PC-3 (cell line): ENCODE measurements at regions not wholly inside any gene's neighbourhood (a gene's known extent, or its start where the extent isn't known, plus 50 kb on each side); places are given as distances from the start of the nearest gene placed in this dataset.

Experiments
- ATAC-seq: fragments of 200-7000 bp; cut with Tn5 transposase; 2 replicates; pipeline ENCODE4 v1.9.1; 2020; ENCODE audit warnings: mild to moderate bottlenecking, moderate library complexity
- BruUV-seq: library from RNA; stranded (reverse); fragments of 400-500 nt; replicated peaks from 2 replicates; lab custom pipeline; 2021; lab: Mats Ljungman, UMichigan
- CTCF ChIA-PET: fragments of 300-600 bp; sonication (Branson Sonifier 250); formaldehyde crosslinking; loops from one replicate; lab custom pipeline; 2022; ENCODE audit warnings: antibody characterized with exemption; lab: Charles Lee
- POLR2A ChIA-PET: fragments of 300-600 bp; sonication (Branson Sonifier 250); formaldehyde crosslinking; loops from one replicate; lab custom pipeline; 2022; ENCODE audit warnings: antibody characterized with exemption; ENCODE audit not compliant: unreplicated experiment; lab: Charles Lee
- DNase-seq: peaks from one replicate; pipeline ENCODE4 v3.0.0-alpha.2; 2015
- H2AFZ ChIP-seq: fragments of 300-600 bp; sonication (generic); 2 replicates; pipeline ENCODE4 v1.6.0; 2016; ENCODE audit warnings: antibody characterized with exemption, low read length
- H3F3A ChIP-seq: fragments of 300-600 bp; sonication (generic); one replicate; pipeline ENCODE4 v1.6.0; 2017; ENCODE audit warnings: antibody characterized with exemption, low read length, control low read depth, mild to moderate bottlenecking; ENCODE audit not compliant: unreplicated experiment
- H3K27ac ChIP-seq: fragments of 300-600 bp; sonication (generic); 2 replicates; pipeline ENCODE4 v1.5.1; 2016; ENCODE audit warnings: mild to moderate bottlenecking, low read length
- H3K27me3 ChIP-seq: fragments of 300-600 bp; sonication (generic); 2 replicates; pipeline ENCODE4 v1.6.1; 2016; ENCODE audit warnings: low read length, mixed read lengths
- H3K36me3 ChIP-seq: fragments of 300-600 bp; sonication (generic); 2 replicates; pipeline ENCODE4 v1.6.1; 2016; ENCODE audit warnings: low read depth, mixed run types, low read length, mixed read lengths
- H3K4me1 ChIP-seq: fragments of 300-600 bp; sonication (generic); 2 replicates; pipeline ENCODE4 v1.5.1; 2016; ENCODE audit warnings: low read length; ENCODE audit not compliant: insufficient read depth
- H3K4me2 ChIP-seq: fragments of 300-600 bp; sonication (generic); 2 replicates; pipeline ENCODE4 v1.6.0; 2016; ENCODE audit warnings: low read length
- H3K4me3 ChIP-seq: fragments of 300-600 bp; sonication (generic); 2 replicates; pipeline ENCODE4 v1.5.1; 2016; ENCODE audit warnings: mild to moderate bottlenecking, low read length, mixed read lengths
- H3K79me2 ChIP-seq: fragments of 300-600 bp; sonication (generic); 2 replicates; pipeline ENCODE4 v1.6.1; 2017; ENCODE audit warnings: low read length, mixed read lengths
- H3K9ac ChIP-seq: fragments of 300-600 bp; sonication (generic); 2 replicates; pipeline ENCODE4 v1.6.0; 2016; ENCODE audit warnings: mild to moderate bottlenecking, low read length
- H3K9me2 ChIP-seq: fragments of 300-600 bp; sonication (generic); replicated peaks from 2 replicates; pipeline ENCODE4 v1.6.1; 2016; ENCODE audit warnings: mixed run types, low read length, mixed read lengths
- H3K9me3 ChIP-seq: fragments of 300-600 bp; sonication (generic); 2 replicates; pipeline ENCODE4 v1.6.1; 2016; ENCODE audit warnings: low read length, mixed read lengths
- H4K20me1 ChIP-seq: fragments of 300-600 bp; sonication (generic); 2 replicates; pipeline ENCODE4 v1.6.1; 2016; ENCODE audit warnings: low read length, mixed read lengths
- CTCF ChIP-seq: fragments of 300-600 bp; sonication (generic); conservative IDR thresholded peaks from 2 replicates; pipeline ENCODE4 v1.5.1; 2017; ENCODE audit warnings: antibody characterized with exemption, low read depth, mild to moderate bottlenecking, low read length
- EZH2 ChIP-seq: fragments of 300-600 bp; sonication (generic); IDR thresholded peaks from one replicate; pipeline ENCODE4 v1.6.1; 2017; ENCODE audit warnings: antibody characterized with exemption, mild to moderate bottlenecking, low read length; ENCODE audit not compliant: unreplicated experiment
- EZH2phosphoT487 ChIP-seq: fragments of 300-600 bp; sonication (generic); IDR thresholded peaks from 2 replicates; pipeline ENCODE4 v1.6.1; 2018; ENCODE audit warnings: mild to moderate bottlenecking, antibody characterized with exemption, low read length, borderline replicate concordance
- intact Hi-C: fragments of 100-400 bp; cut with micrococcal nuclease; formaldehyde crosslinking; loops from 2 replicates; pipeline ENCODE4 v1.9.0; 2023

- Histone ChIP-seq H3K27me3 (no peaks in the 10 kb centered on the region), H3K9me3 (0 out of 2 replicates have a peak, but pooled peaks cover 3% of the 10 kb centered on the region), H3F3A (no peaks in the 10 kb centered on the region), H3K36me3 (no peaks in the 10 kb centered on the region), H3K27ac (no peak overlapping the region), H3K4me1 (no peaks in the 10 kb centered on the region), H3K4me2 (no peak overlapping the region), H2AFZ (no peak overlapping the region), H3K4me3 (no peak overlapping the region), H3K9me2 (no peaks in the 10 kb centered on the region), H4K20me1 (no peaks in the 10 kb centered on the region), H3K9ac (no peak overlapping the region), H3K79me2 (no peaks in the 10 kb centered on the region)
- no peak for DNase-seq
- ChIA-PET POLR2A (no interaction called here), CTCF (no interaction called here)
- intact Hi-C loops = no loop called here
- no TSS peak for BruUV-seq
- TF ChIP-seq EZH2 (no peak), CTCF (no peak), EZH2phosphoT487 (no peak)
- no peak for ATAC-seq
Observed at GRCh38 chr3:25171118-25171807, 256.8 kb upstream of the RARB start.

GRCh38 chr3:25171897-25172296 is 256.2 kb upstream of the RARB start:
- H4K20me1 ChIP-seq = no peaks in the 10 kb centered on the region
- no peak overlapping the region for H3K4me2 ChIP-seq
- H3K79me2 ChIP-seq = no peaks in the 10 kb centered on the region
- BruUV-seq = no TSS peak
- H3K27me3 ChIP-seq = peaks cover 4% of the 10 kb centered on the region; the same call in 1 of the 2 replicates
- TF ChIP-seq CTCF (no peak), EZH2 (no peak)
- ChIA-PET CTCF (no interaction called here), POLR2A (no interaction called here)
- no peak overlapping the region for H2AFZ ChIP-seq
- H3K4me1 ChIP-seq = no peaks in the 10 kb centered on the region
- DNase-seq = no peak
- no peak overlapping the region for H3K9ac ChIP-seq
- intact Hi-C loops = no loop called here
- H3K4me3 ChIP-seq = no peak overlapping the region
- H3K27ac ChIP-seq = no peak overlapping the region
- no peaks in the 10 kb centered on the region for H3K36me3 ChIP-seq
- ATAC-seq = no peak
- no peaks in the 10 kb centered on the region for H3F3A ChIP-seq
- H3K9me3 ChIP-seq = 0 out of 2 replicates have a peak, but pooled peaks cover 3% of the 10 kb centered on the region
- no peaks in the 10 kb centered on the region for H3K9me2 ChIP-seq

- no peak overlapping the region for H3K9ac ChIP-seq
- no peak overlapping the region for H2AFZ ChIP-seq
- DNase-seq = no peak
- peaks cover 20% of the 10 kb centered on the region for H3K27me3 ChIP-seq
- no peaks in the 10 kb centered on the region for H3K79me2 ChIP-seq
- ChIA-PET POLR2A (no interaction called here), CTCF (no interaction called here)
- no peak overlapping the region for H3K4me3 ChIP-seq
- BruUV-seq = no TSS peak
- intact Hi-C loops = no loop called here
- ATAC-seq = no peak
- no peak overlapping the region for H3K27ac ChIP-seq
- no peaks in the 10 kb centered on the region for H4K20me1 ChIP-seq
- no peaks in the 10 kb centered on the region for H3K4me1 ChIP-seq
- H3K4me2 ChIP-seq = no peak overlapping the region
- no peaks in the 10 kb centered on the region for H3K36me3 ChIP-seq
- no peaks in the 10 kb centered on the region for H3K9me3 ChIP-seq
- TF ChIP-seq CTCF (no peak), EZH2phosphoT487 (no peak), EZH2 (no peak)
- no peaks in the 10 kb centered on the region for H3F3A ChIP-seq
- H3K9me2 ChIP-seq = no peaks in the 10 kb centered on the region
Observed at GRCh38 chr3:25173606-25174005, 254.5 kb upstream of the RARB start.
